ENCODE measurements at regions not wholly inside any gene's neighbourhood (a gene's known extent, or its start where the extent isn't known, plus 50 kb on each side); places are given as distances from the start of the nearest gene placed in this dataset.

- no peaks in the 10 kb centered on the region for H3K36me3 ChIP-seq (ENCODE audit: insufficient read depth, low read length)
- no peak for TF ChIP-seq CTCF (IDR thresholded peaks at IDR 0.05)
- Mint-ChIP-seq H3K4me3 (no peak overlapping the region), H3K36me3 (ENCODE audit: low read depth) (no peaks in the 10 kb centered on the region), H3K27ac (no peak overlapping the region), H3K4me1 (ENCODE audit: low read depth) (no peaks in the 10 kb centered on the region), H3K9me3 (peaks cover 18% of the 10 kb centered on the region), H3K27me3 (no peaks in the 10 kb centered on the region)
- ChIA-PET CTCF (no interaction called here), POLR2A (no interaction called here)
- intact Hi-C loops (cut with DNase I, micrococcal nuclease): no loop called here
- H3K9me3 ChIP-seq (ENCODE audit: control insufficient read depth in 1 of 2, insufficient read depth in 1 of 2, low read length in 2 of 2): peaks cover 4 to 17% of the 10 kb centered on the region in 2 experiments
- ATAC-seq (ENCODE audit: poor library complexity) (no peak), DNase-seq (no peak)
- H3K4me3 ChIP-seq (ENCODE audit: low read length): no peak overlapping the region
- no peaks in the 10 kb centered on the region for H3K27me3 ChIP-seq (ENCODE audit: control insufficient read depth in 1 of 2, insufficient read depth in 2 of 2, low read length in 2 of 2)
- no peaks in the 10 kb centered on the region for H3K4me1 ChIP-seq (ENCODE audit: insufficient read depth, low read length)
- no peak overlapping the region for H3K27ac ChIP-seq (ENCODE audit: low read depth in 1 of 2, low read length in 2 of 2)
Measured at GRCh38 chr4:32425243-32425642, 1705.1 kb downstream of the PCDH7 start.

GRCh38 chr4:32427566-32427965 lies 1707.4 kb downstream of the PCDH7 start:
- ChIA-PET CTCF (no interaction called here), POLR2A (no interaction called here)
- no peaks in the 10 kb centered on the region for H3K27me3 Mint-ChIP-seq
- TF ChIP-seq CTCF (IDR thresholded peaks at IDR 0.05): no peak
- no peaks in the 10 kb centered on the region for H3K4me1 ChIP-seq (ENCODE audit: insufficient read depth, low read length)
- no peak overlapping the region for H3K27ac ChIP-seq (ENCODE audit: low read depth in 1 of 2, low read length in 2 of 2)
- no peaks in the 10 kb centered on the region for H3K36me3 Mint-ChIP-seq (ENCODE audit: low read depth)
- H3K27ac Mint-ChIP-seq: no peak overlapping the region
- H3K9me3 ChIP-seq (ENCODE audit: control insufficient read depth in 1 of 2, insufficient read depth in 1 of 2, low read length in 2 of 2): peaks cover 4 to 17% of the 10 kb centered on the region in 2 experiments
- peaks cover 25% of the 10 kb centered on the region for H3K9me3 Mint-ChIP-seq
- intact Hi-C loops (cut with DNase I, micrococcal nuclease): no loop called here
- no peak overlapping the region for H3K4me3 ChIP-seq (ENCODE audit: low read length)
- DNase-seq (no peak), ATAC-seq (ENCODE audit: poor library complexity) (no peak)
- H3K4me1 Mint-ChIP-seq (ENCODE audit: low read depth): no peaks in the 10 kb centered on the region
- no peaks in the 10 kb centered on the region for H3K36me3 ChIP-seq (ENCODE audit: insufficient read depth, low read length)
- no peaks in the 10 kb centered on the region for H3K27me3 ChIP-seq (ENCODE audit: control insufficient read depth in 1 of 2, insufficient read depth in 2 of 2, low read length in 2 of 2)
- no peak overlapping the region for H3K4me3 Mint-ChIP-seq

- H3K4me1 Mint-ChIP-seq (ENCODE audit: low read depth): no peaks in the 10 kb centered on the region
- POLR2A ChIA-PET: no interaction called here
- no peak for TF ChIP-seq CTCF (IDR thresholded peaks at IDR 0.05)
- H3K27ac Mint-ChIP-seq: no peak overlapping the region
- peaks cover 28% of the 10 kb centered on the region for H3K9me3 Mint-ChIP-seq
- H3K27me3 Mint-ChIP-seq: no peaks in the 10 kb centered on the region
- Histone ChIP-seq H3K27ac (ENCODE audit: low read depth in 1 of 2, low read length in 2 of 2) (no peak overlapping the region), H3K36me3 (ENCODE audit: insufficient read depth, low read length) (no peaks in the 10 kb centered on the region), H3K27me3 (ENCODE audit: control insufficient read depth in 1 of 2, insufficient read depth in 2 of 2, low read length in 2 of 2) (no peaks in the 10 kb centered on the region), H3K4me1 (ENCODE audit: insufficient read depth, low read length) (no peaks in the 10 kb centered on the region), H3K4me3 (ENCODE audit: low read length) (no peak overlapping the region), H3K9me3 (ENCODE audit: control insufficient read depth in 1 of 2, insufficient read depth in 1 of 2, low read length in 2 of 2) (peaks cover 3 to 4% of the 10 kb centered on the region in 2 experiments)
- no peaks in the 10 kb centered on the region for H3K36me3 Mint-ChIP-seq (ENCODE audit: low read depth)
- CTCF ChIA-PET: no interaction called here
- ATAC-seq (ENCODE audit: poor library complexity) (no peak), DNase-seq (no peak)
- no peak overlapping the region for H3K4me3 Mint-ChIP-seq
- intact Hi-C loops (cut with DNase I, micrococcal nuclease): no loop called here
Measured at GRCh38 chr4:32429151-32429550, 1709.0 kb downstream of the PCDH7 start.
